ENCODE measurements at regions not wholly inside any gene's neighbourhood (a gene's known extent, or its start where the extent isn't known, plus 50 kb on each side); places are given as distances from the start of the nearest gene placed in this dataset.
"Not testable (repeated sequence)": the region's sequence is repeated elsewhere in the genome, so short reads cannot be mapped to it uniquely, and the experiment has no call there.

GRCh38 chr18:22293417-22293816, 124.0 kb downstream of the GATA6 start:
- DNase-seq (ENCODE audit: low read depth), result no peak
- no peak for TF ChIP-seq CTCF (conservative IDR thresholded peaks at IDR 0.05; ENCODE audit: low read depth, low read length)
- H3K4me3 ChIP-seq (ENCODE audit: low read depth, low read length), result no peak overlapping the region

- no peak for TF ChIP-seq CTCF (conservative IDR thresholded peaks at IDR 0.05; ENCODE audit: low read depth, low read length)
- no peak overlapping the region for H3K4me3 ChIP-seq (ENCODE audit: low read depth, low read length)
Measured at GRCh38 chr18:22290004-22290403, 120.6 kb downstream of the GATA6 start.

GRCh38 chr18:22286585-22286984, 117.2 kb downstream of the GATA6 start:
- no peak overlapping the region for H3K4me3 ChIP-seq (ENCODE audit: low read depth, low read length)
- no peak for TF ChIP-seq CTCF (conservative IDR thresholded peaks at IDR 0.05; ENCODE audit: low read depth, low read length)
- DNase-seq (ENCODE audit: low read depth), result no peak

More at GRCh38 chr18:22290004-22290403, 120.6 kb downstream of the GATA6 start:
- no peak for DNase-seq (ENCODE audit: low read depth)

GRCh38 chr18:22285361-22286140, 116.2 kb downstream of the GATA6 start:
- H3K4me3 ChIP-seq (ENCODE audit: low read depth, low read length), result no peak overlapping the region
- no peak for TF ChIP-seq CTCF (conservative IDR thresholded peaks at IDR 0.05; ENCODE audit: low read depth, low read length)
- DNase-seq (ENCODE audit: low read depth), result no peak

GRCh38 chr18:22284581-22285360, 115.4 kb downstream of the GATA6 start:
- TF ChIP-seq CTCF (conservative IDR thresholded peaks at IDR 0.05; ENCODE audit: low read depth, low read length), result no peak
- no peak for DNase-seq (ENCODE audit: low read depth)
- H3K4me3 ChIP-seq (ENCODE audit: low read depth, low read length), result no peak overlapping the region

GRCh38 chr18:22283855-22284254, 114.5 kb downstream of the GATA6 start:
- not testable (repeated sequence) for DNase-seq (ENCODE audit: low read depth); H3K4me3 ChIP-seq (ENCODE audit: low read depth, low read length)

- TF ChIP-seq CTCF (conservative IDR thresholded peaks at IDR 0.05; ENCODE audit: low read depth, low read length), result no peak
- H3K4me3 ChIP-seq (ENCODE audit: low read depth, low read length), result no peak overlapping the region
- no peak for DNase-seq (ENCODE audit: low read depth)
Measured at GRCh38 chr18:22283397-22283796, 114.0 kb downstream of the GATA6 start.
